Thyroid gland (tissue), 4 donors: ENCODE measurements at regions not wholly inside any gene's neighbourhood (a gene's known extent, or its start where the extent isn't known, plus 50 kb on each side); places are given as distances from the start of the nearest gene placed in this dataset.

Source experiments
- DNase-seq, 2 donors: peaks; one replicate each; pipeline ENCODE4 v3.0.0-alpha.2; 2019
- H3K27ac ChIP-seq, 3 donors: fragments of 200-600 bp; sonication (generic); 1 replicate in 2 of 3; 2 replicates in 1 of 3; pipeline ENCODE4 v1.5.1; 2016 to 2019; ENCODE audit warnings: mild to moderate bottlenecking in 1 of 3, moderate library complexity in 1 of 3
- H3K27me3 ChIP-seq: fragments of 200-600 bp; sonication (generic); one replicate; pipeline ENCODE4 v1.5.1; 2019
- H3K36me3 ChIP-seq, 2 donors: fragments of 200-600 bp; sonication (generic); one replicate each; pipeline ENCODE4 v1.5.1; 2016 to 2019
- H3K4me1 ChIP-seq, 2 donors: fragments of 200-600 bp; sonication (generic); one replicate each; pipeline ENCODE4 v1.5.1; 2017 to 2019
- H3K4me3 ChIP-seq, 3 donors: fragments of 200-600 bp; sonication (generic); replicated peaks in 1 of 3; 1 replicate in 2 of 3; 2 replicates in 1 of 3; pipeline ENCODE4 v1.5.1; 2016; ENCODE audit warnings: mild to moderate bottlenecking in 1 of 3
- H3K9me3 ChIP-seq: fragments of 200-600 bp; sonication (generic); one replicate; pipeline ENCODE4 v1.5.1; 2017
- CTCF ChIP-seq, 6 experiments: fragments of 200-600 bp in 3 of 6; fragments of 450-650 bp in 3 of 6; sonication (generic) in 3 of 6; IDR thresholded peaks; one replicate each; pipeline ENCODE4 v1.5.1; 2016 to 2019; ENCODE audit warnings: antibody characterized with exemption in 6 of 6, mild to moderate bottlenecking in 2 of 6, inconsistent platforms in 1 of 6, moderate library complexity in 1 of 6
- POLR2A ChIP-seq, 2 donors: fragments of 450-650 bp; IDR thresholded peaks; one replicate each; pipeline ENCODE4 v1.6.1; 2017; ENCODE audit warnings: antibody characterized with exemption in 2 of 2, mild to moderate bottlenecking in 2 of 2, moderate library complexity in 1 of 2
- WGBS, 2 donors: methylation state at CpG; one replicate each; pipeline ENCODE4 v1.1.5; 2017; 5-methylcytosine and 5-hydroxymethylcytosine counted together
- intact Hi-C: fragments of 100-400 bp; cut with DNase I; formaldehyde crosslinking; loops from one replicate; pipeline ENCODE4 v1.15.1; 2023

- intact Hi-C loops, result loop anchor here (5.0 kb wide), 1 partner anchor 279 kb away; the partner anchor contains the start of gene ZFP36L2
- Histone ChIP-seq H3K27me3 (no peaks in the 10 kb centered on the region), H3K4me1 (peaks cover 0 to 13% of the 10 kb centered on the region in 2 donors), H3K27ac (no peak overlapping the region), H3K4me3 (no peak overlapping the region), H3K36me3 (no peaks in the 10 kb centered on the region), H3K9me3 (no peaks in the 10 kb centered on the region)
- no peak for DNase-seq
- WGBS, 2 donors, result 93 to 95% methylated on average over 2 of the region's 2 CpGs
- TF ChIP-seq POLR2A (IDR thresholded peaks at IDR 0.05), result no peak
- no peak for TF ChIP-seq CTCF (IDR thresholded peaks at IDR 0.05)
Measured at GRCh38 chr2:42947809-42948600, 155.6 kb upstream of the HAAO start.

- intact Hi-C loops, result loop anchor here (5.0 kb wide), 2 partner anchors 108 to 282 kb away; partner anchors contain the start of gene ZFP36L2
Measured at GRCh38 chr2:42944779-42945415, 152.5 kb upstream of the HAAO start.

GRCh38 chr2:42942990-42943493 is 150.7 kb upstream of the HAAO start:
- no peak for TF ChIP-seq POLR2A (IDR thresholded peaks at IDR 0.05)
- TF ChIP-seq CTCF (IDR thresholded peaks at IDR 0.05), result no peak
- no peaks in the 10 kb centered on the region for H3K9me3 ChIP-seq
- no peak overlapping the region for H3K27ac ChIP-seq
- H3K27me3 ChIP-seq, result no peaks in the 10 kb centered on the region
- WGBS, 2 donors, result 94 to 97% methylated on average over 13 of the region's 13 CpGs
- no peak overlapping the region for H3K4me3 ChIP-seq
- H3K36me3 ChIP-seq, result no peaks in the 10 kb centered on the region
- intact Hi-C loops, result loop anchor here (5.0 kb wide), 1 partner anchor 106 kb away; no protein-coding TSS in a partner anchor
- H3K4me1 ChIP-seq, result peaks cover 0 to 15% of the 10 kb centered on the region in 2 donors
- no peak for DNase-seq

More at GRCh38 chr2:42944779-42945415, 152.5 kb upstream of the HAAO start:
- 93 to 95% methylated on average over 10 of the region's 10 CpGs for WGBS, 2 donors
- no peaks in the 10 kb centered on the region for H3K9me3 ChIP-seq
- H3K4me3 ChIP-seq, result no peak overlapping the region
- H3K27ac ChIP-seq, result no peak overlapping the region
- H3K4me1 ChIP-seq, result peaks cover 0 to 15% of the 10 kb centered on the region in 2 donors
- TF ChIP-seq POLR2A (IDR thresholded peaks at IDR 0.05), result no peak
- TF ChIP-seq CTCF (IDR thresholded peaks at IDR 0.05), result no peak
- H3K36me3 ChIP-seq, result no peaks in the 10 kb centered on the region
- no peak for DNase-seq
- H3K27me3 ChIP-seq, result no peaks in the 10 kb centered on the region

GRCh38 chr2:42942214-42942989 is 150.0 kb upstream of the HAAO start:
- H3K36me3 ChIP-seq, result no peaks in the 10 kb centered on the region
- H3K27ac ChIP-seq, result peak overlapping the region in 1 of 3 donors; percentile 10
- H3K27me3 ChIP-seq, result no peaks in the 10 kb centered on the region
- no peaks in the 10 kb centered on the region for H3K9me3 ChIP-seq
- TF ChIP-seq CTCF (IDR thresholded peaks at IDR 0.05) (no peak), POLR2A (IDR thresholded peaks at IDR 0.05) (no peak)
- DNase-seq, result no peak
- no peak overlapping the region for H3K4me3 ChIP-seq
- intact Hi-C loops, result loop anchor here (5.0 kb wide), 1 partner anchor 105 kb away; no protein-coding TSS in a partner anchor
- H3K4me1 ChIP-seq, result peaks cover 2 to 17% of the 10 kb centered on the region in 2 donors
- WGBS, 2 donors, result 91 to 94% methylated on average over 8 of the region's 8 CpGs
